HG03280 (cell line): ENCODE measurements at regions not wholly inside any gene's neighbourhood (a gene's known extent, or its start where the extent isn't known, plus 50 kb on each side); places are given as distances from the start of the nearest gene placed in this dataset.

Experiments
- ATAC-seq: cut with Tn5 transposase; IDR thresholded peaks from one replicate; pipeline ENCODE4 v1.9.1; 2021; ENCODE audit warnings: mild to moderate bottlenecking, moderate library complexity; ENCODE audit not compliant: unreplicated experiment

DNA sequence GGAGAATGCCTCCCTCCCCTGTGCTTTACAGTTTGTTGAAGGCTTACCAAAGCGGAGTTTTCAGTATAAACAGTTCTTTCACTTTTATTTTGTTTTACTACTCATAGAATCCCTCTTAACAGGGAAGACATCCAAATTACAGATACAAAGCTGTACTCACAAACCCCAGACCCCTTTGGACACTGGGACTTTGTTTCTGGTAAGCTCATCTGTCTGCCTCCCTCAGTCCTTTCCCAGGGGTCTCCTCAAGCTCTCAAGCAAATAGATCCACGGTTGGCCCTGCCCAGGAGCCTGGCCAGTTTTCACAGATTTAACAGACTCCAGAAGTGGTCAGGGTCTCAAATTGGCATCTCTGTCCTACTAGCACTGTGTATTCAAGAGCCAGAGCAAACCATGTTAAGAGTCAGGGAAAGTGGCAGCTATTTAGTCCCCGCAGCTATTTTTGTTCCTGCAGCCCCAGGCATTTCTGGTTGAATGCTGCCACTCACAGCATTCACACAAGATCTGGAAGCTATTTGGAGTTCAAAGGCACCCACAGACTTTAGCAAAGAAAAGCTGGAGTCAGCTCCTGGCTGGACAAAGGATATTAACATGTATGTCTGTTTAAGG is 54.2 kb downstream of the TMEM100 start:
- no peak for ATAC-seq

DNA sequence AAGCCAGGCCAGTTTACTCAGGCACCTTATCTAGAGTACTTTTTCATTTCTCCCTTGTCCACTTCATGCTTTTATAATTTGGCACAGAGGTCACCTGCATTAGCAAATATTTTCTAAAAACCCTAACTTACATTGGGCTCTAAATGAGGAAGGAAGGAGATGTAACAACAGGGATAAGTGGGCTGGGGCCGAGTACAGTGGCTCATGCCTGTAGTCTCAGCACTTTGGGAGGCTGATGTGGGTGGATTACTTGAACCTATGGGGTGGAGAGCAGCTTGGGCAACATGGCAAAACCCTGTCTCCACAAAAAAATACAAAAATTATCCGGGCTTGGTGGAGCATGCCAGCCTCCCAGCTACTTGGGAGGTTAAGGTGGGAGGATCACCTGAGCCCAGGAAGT is 55.9 kb downstream of the TMEM100 start:
- no peak for ATAC-seq

- peak; percentile 86 for ATAC-seq
These were observed 58.4 kb downstream of the TMEM100 start for GRCh38 chr17:55664287-55664686.

GRCh38 chr17:55663400-55663799 is 59.3 kb downstream of the TMEM100 start:
- ATAC-seq, result no peak

DNA sequence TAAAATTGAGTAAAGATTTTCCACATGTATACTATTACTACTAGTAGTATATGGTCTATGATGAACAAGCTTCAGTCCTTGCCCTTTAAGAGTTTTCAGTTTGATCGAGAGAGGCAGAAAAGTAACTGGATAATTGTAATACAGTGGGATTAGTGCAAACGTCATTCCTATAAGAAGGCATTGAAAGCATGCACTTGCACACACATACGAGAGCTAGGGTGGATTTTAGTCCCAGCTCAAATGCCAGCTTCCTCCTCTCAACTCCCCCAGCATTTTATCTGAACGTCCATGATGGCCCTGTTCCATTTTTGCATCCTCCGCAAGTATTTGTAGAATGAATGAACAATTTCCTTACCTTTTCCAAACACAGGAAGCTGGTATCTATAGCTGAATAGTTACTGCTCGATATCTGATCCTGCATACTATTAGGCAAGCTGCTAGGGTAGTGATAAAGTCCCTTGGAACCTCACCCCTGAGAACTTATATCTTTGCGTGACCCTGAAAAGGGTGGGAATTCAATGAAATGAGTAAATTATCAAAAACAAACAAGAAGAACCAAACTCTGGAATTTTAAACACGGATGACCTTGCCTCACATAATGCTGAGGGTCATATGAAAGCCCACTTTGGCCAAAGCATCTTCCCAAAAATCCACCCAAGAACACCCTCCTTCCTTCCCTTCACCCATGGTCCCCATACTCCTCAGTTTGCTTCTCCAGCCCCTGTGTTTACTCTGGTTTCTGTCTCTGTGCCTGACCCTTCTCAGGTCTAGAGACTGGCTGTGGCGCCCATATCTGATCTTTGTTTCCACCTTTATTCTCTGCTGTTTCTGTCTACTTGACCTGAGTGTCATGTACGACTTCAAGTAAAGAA is 60.5 kb downstream of the TMEM100 start:
- ATAC-seq, result no peak

GRCh38 chr17:55661256-55661758 is 61.4 kb downstream of the TMEM100 start:
- no peak for ATAC-seq

- no peak for ATAC-seq
These were observed 62.3 kb downstream of the TMEM100 start for GRCh38 chr17:55660178-55660886.

DNA sequence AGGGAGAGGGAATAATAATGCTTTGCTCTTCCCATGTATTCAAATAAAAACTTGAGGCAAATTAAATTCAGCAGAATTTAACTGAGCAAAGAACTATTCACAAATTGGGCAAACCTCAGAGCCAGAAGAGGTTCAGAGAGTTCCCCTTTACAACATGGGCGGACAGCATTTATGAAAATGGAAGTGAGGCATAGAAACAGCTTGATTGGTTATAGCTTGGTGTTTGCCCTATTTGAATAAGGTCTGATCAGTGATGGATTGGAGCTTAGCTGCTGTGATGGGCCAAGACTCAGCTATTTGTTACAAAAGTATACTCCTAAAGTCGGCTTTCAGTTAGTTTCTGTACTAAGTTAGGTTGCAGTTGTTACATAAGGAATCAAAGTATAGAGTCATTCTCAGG is 63.0 kb downstream of the TMEM100 start:
- ATAC-seq, result no peak

- no peak for ATAC-seq
These were observed 66.9 kb downstream of the TMEM100 start for GRCh38 chr17:55655777-55656176.

- no peak for ATAC-seq
These were observed 67.8 kb downstream of the TMEM100 start for GRCh38 chr17:55654821-55655220.

DNA sequence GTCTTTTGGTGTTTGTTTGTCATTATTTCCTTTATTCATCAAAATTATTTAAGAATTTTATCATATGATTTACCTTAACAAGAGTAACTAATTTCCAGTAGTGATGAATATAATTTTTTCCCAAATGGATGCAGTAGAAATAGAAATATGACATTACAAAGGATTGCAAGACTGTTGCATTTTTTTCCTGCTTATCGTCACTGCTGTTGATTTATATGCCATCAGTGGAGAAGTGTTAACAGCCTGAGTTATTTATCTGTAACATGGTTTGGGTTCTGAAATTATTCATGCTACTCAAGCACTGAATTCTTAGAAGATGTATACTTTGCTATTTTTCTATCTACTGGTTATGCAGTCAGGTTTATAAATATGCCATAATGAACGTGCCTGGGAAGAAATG is 68.6 kb downstream of the TMEM100 start:
- ATAC-seq, result no peak

- no peak for ATAC-seq
These were observed 69.8 kb downstream of the TMEM100 start for GRCh38 chr17:55652825-55653224.

DNA sequence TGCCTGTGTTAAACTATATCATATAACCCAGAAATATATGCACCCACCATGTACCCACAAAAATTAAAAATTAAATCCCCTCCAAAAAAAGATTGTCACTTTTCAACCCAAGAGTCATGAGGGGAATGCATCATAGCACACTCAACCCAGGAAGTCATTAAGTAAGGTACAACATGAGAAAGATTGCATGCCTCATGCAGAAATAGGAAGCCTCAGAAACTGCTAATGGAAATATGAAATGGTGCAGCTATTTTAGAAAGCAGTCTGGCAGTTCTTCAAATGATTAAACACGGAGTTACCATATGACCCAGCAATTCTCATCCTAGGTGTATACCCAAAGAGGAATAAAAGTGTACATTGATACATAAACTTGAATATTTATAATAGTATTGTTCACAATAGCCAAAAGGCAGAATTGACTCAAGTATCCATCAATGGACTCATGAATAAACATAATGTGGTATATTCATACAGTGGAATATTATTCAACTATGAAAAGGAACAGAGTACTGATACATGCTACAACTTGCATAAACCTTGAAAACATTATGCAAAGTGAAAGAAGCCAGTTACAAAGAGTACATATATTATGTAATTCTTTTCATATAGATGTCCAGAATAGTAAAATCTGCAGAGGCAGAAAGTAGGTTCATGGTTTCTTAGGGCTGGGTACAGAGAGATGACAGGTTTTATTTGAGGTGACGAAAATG is 70.4 kb downstream of the TMEM100 start:
- no peak for ATAC-seq

GRCh38 chr17:55649957-55650597 is 72.6 kb downstream of the TMEM100 start:
- ATAC-seq, result no peak

DNA sequence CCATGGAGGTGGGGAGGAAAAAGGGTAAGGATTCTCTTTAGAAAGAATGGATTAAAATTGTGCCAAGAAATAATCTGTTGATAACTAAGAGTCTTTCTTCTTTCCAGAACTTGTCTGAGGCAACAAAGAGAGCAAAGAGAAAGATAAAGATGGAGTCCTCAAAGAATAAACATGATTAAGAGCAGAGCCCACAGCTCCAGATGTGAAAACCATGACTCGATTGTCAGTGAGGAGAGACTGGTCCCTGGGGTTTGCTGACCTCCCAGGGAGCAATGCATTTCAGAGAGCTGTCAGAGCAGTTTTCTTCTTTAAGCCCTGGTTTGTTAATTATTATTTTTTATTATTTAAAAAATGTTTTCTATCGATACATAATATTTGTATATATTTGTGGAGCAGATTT is 74.6 kb downstream of the TMEM100 start:
- no peak for ATAC-seq

GRCh38 chr17:55645361-55645760 is 77.3 kb downstream of the TMEM100 start:
- ATAC-seq, result no peak

DNA sequence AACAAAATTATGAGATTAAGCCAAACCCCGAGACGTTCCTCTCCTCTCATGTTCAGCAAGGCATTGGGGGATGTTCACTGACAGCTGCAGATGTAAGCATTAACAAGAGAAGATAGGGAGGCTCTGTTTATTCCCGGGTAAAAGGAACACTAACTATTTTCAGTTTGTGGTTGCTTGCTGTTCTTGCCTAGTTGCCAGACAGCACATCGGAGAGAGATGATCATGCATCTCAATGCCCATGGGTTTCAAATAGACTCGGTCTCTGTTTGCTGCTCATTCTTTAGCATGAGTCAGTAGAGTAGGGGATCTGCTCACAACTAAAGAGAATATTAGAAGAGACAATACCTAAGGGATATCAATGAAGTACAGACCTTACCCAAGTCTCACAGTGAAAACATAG is 78.3 kb downstream of the TMEM100 start:
- ATAC-seq, result no peak

- no peak for ATAC-seq
These were observed 79.9 kb downstream of the TMEM100 start for GRCh38 chr17:55642741-55643140.

GRCh38 chr17:55641676-55642081 is 81.0 kb downstream of the TMEM100 start:
- peak; percentile 57 for ATAC-seq

- ATAC-seq, result no peak
These were observed 83.6 kb downstream of the TMEM100 start for GRCh38 chr17:55639096-55639495.
